ENCODE measurements at regions not wholly inside any gene's neighbourhood (a gene's known extent, or its start where the extent isn't known, plus 50 kb on each side); places are given as distances from the start of the nearest gene placed in this dataset.

GRCh38 chr4:14046642-14047041, 419.1 kb upstream of the BOD1L1 start:
- no peak for TF ChIP-seq CTCF (IDR thresholded peaks at IDR 0.05)
- no peak for ATAC-seq
- no peaks in the 10 kb centered on the region for H3K27me3 ChIP-seq (ENCODE audit: low read depth)
- no peaks in the 10 kb centered on the region for H3K9me3 ChIP-seq
- no peak for DNase-seq
- H3K4me3 ChIP-seq, result no peak overlapping the region
- H3K27ac ChIP-seq, result no peak overlapping the region
- no peaks in the 10 kb centered on the region for H3K36me3 ChIP-seq
- H3K4me1 ChIP-seq, result no peaks in the 10 kb centered on the region
- intact Hi-C loops (cut with DNase I), result no loop called here

- H3K4me1 ChIP-seq, result no peaks in the 10 kb centered on the region
- H3K36me3 ChIP-seq, result no peaks in the 10 kb centered on the region
- no peak for DNase-seq
- no peak overlapping the region for H3K27ac ChIP-seq
- no peaks in the 10 kb centered on the region for H3K9me3 ChIP-seq
- no peaks in the 10 kb centered on the region for H3K27me3 ChIP-seq (ENCODE audit: low read depth)
- no peak for TF ChIP-seq CTCF (IDR thresholded peaks at IDR 0.05)
- no peak for ATAC-seq
- no peak overlapping the region for H3K4me3 ChIP-seq
- intact Hi-C loops (cut with DNase I), result no loop called here
Observed at GRCh38 chr4:14047840-14048239, 420.3 kb upstream of the BOD1L1 start.

GRCh38 chr4:14049946-14050345, 422.4 kb upstream of the BOD1L1 start:
- H3K27ac ChIP-seq, result no peak overlapping the region
- H3K27me3 ChIP-seq (ENCODE audit: low read depth), result no peaks in the 10 kb centered on the region
- intact Hi-C loops (cut with DNase I), result no loop called here
- no peaks in the 10 kb centered on the region for H3K36me3 ChIP-seq
- H3K9me3 ChIP-seq, result no peaks in the 10 kb centered on the region
- ATAC-seq (no peak), DNase-seq (no peak)
- TF ChIP-seq CTCF (IDR thresholded peaks at IDR 0.05), result no peak
- H3K4me1 ChIP-seq, result no peaks in the 10 kb centered on the region
- H3K4me3 ChIP-seq, result no peak overlapping the region

GRCh38 chr4:14053291-14053690, 425.8 kb upstream of the BOD1L1 start:
- intact Hi-C loops (cut with DNase I), result no loop called here

GRCh38 chr4:14054391-14054790, 426.9 kb upstream of the BOD1L1 start:
- DNase-seq (no peak), ATAC-seq (no peak)
- no peaks in the 10 kb centered on the region for H3K36me3 ChIP-seq
- no peak for TF ChIP-seq CTCF (IDR thresholded peaks at IDR 0.05)
- intact Hi-C loops (cut with DNase I), result no loop called here
- H3K27ac ChIP-seq, result no peak overlapping the region
- H3K4me1 ChIP-seq, result no peaks in the 10 kb centered on the region
- no peaks in the 10 kb centered on the region for H3K27me3 ChIP-seq (ENCODE audit: low read depth)
- H3K9me3 ChIP-seq, result no peaks in the 10 kb centered on the region
- no peak overlapping the region for H3K4me3 ChIP-seq

More at GRCh38 chr4:14053291-14053690, 425.8 kb upstream of the BOD1L1 start:
- no peak for TF ChIP-seq CTCF (IDR thresholded peaks at IDR 0.05)
- Histone ChIP-seq H3K9me3 (no peaks in the 10 kb centered on the region), H3K4me3 (no peak overlapping the region), H3K27me3 (ENCODE audit: low read depth) (no peaks in the 10 kb centered on the region), H3K27ac (no peak overlapping the region), H3K36me3 (no peaks in the 10 kb centered on the region), H3K4me1 (no peaks in the 10 kb centered on the region)
- no peak for ATAC-seq
- DNase-seq, result no peak

GRCh38 chr4:14059006-14059405, 431.5 kb upstream of the BOD1L1 start:
- H3K9me3 ChIP-seq, result no peaks in the 10 kb centered on the region
- no peak for DNase-seq
- no peak for TF ChIP-seq CTCF (IDR thresholded peaks at IDR 0.05)
- no peaks in the 10 kb centered on the region for H3K27me3 ChIP-seq (ENCODE audit: low read depth)
- intact Hi-C loops (cut with DNase I), result no loop called here
- no peak for ATAC-seq
- no peaks in the 10 kb centered on the region for H3K4me1 ChIP-seq
- H3K36me3 ChIP-seq, result no peaks in the 10 kb centered on the region
- H3K27ac ChIP-seq, result no peak overlapping the region
- no peak overlapping the region for H3K4me3 ChIP-seq

Measured in lower lobe of right lung (tissue), 2 donors.